ENCODE measurements at regions not wholly inside any gene's neighbourhood (a gene's known extent, or its start where the extent isn't known, plus 50 kb on each side); places are given as distances from the start of the nearest gene placed in this dataset.

DNA sequence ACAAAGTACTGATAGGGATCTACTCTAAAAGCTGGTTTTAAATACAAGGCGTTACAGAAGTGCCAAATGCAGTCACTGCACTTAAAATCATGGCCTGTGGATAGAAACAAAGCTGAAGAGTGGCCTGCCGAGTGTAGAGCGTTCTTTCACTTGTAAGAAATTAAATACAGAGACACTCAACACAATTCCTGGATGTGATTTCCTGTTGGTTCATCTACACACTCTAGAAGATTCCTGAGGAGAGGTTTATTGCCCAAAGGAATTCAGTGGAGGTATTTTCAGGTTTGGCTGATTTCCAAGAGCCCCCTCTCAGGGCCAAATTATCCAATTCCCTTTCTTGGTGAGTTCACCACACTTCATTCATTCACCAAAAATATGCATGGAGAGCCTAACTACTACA lies 200.3 kb upstream of the IL12A start:
- H3K36me3 Mint-ChIP-seq (ENCODE audit: low read depth) = no peaks in the 10 kb centered on the region
- no peak overlapping the region for H3K27ac Mint-ChIP-seq
- DNase-seq (no peak), ATAC-seq (no peak)
- peaks cover 38% of the 10 kb centered on the region for H3K27me3 Mint-ChIP-seq
- no peaks in the 10 kb centered on the region for H3K9me3 ChIP-seq (ENCODE audit: control insufficient read depth, low read length, poor library complexity, severe bottlenecking)
- no peak overlapping the region for H3K4me3 Mint-ChIP-seq
- H3K4me1 Mint-ChIP-seq = no peaks in the 10 kb centered on the region

GRCh38 chr3:159789017-159789416 lies 199.6 kb upstream of the IL12A start:
- Mint-ChIP-seq H3K4me1 (no peaks in the 10 kb centered on the region), H3K27ac (no peak overlapping the region), H3K27me3 (peaks cover 34% of the 10 kb centered on the region), H3K4me3 (no peak overlapping the region), H3K36me3 (ENCODE audit: low read depth) (no peaks in the 10 kb centered on the region)
- H3K9me3 ChIP-seq (ENCODE audit: control insufficient read depth, low read length, poor library complexity, severe bottlenecking) = no peaks in the 10 kb centered on the region
- no peak for ATAC-seq
- no peak for DNase-seq

DNA sequence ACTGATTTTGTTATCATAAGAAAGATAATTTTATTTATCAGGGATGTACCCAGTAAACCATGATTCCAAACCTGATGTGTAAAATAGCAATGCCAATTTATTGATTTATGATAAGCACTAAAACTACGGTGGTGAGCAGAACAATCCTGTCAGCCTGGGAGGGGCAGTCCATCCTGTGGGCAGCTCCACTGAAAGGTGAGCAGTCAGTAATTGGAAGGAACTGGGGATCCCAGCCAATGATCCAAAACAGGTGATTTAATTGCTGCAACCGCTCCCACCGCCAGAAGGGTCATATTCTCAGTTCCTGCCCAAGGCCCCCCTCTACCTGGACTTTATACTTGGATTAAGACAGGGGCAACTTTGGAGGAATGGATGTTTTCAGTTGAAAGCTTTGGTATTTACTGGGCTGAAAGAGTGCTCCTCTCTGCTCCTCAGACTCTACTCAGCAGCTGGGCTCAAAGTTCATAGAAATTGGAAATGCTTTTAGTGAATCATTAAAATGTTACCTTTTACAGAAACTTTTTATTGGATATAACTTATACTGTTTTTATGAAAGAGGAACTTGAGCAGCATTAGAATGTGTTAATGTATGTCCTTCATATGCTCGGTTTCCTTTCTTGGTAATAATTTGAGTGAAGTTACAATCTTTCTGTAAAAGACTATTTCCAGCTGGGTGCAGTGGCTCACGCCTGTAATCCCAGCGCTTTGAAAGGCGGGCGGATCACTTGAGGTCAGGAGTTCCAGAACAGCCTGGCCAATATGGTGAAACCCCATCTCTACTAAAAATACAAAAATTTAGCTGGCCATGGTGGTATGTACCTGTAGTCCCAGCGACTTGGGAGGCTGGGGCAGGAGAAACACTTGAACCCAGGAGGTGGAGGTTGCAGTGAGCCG lies 198.6 kb upstream of the IL12A start:
- H3K9me3 ChIP-seq (ENCODE audit: control insufficient read depth, low read length, poor library complexity, severe bottlenecking) = no peaks in the 10 kb centered on the region
- no peak overlapping the region for H3K27ac Mint-ChIP-seq
- H3K4me1 Mint-ChIP-seq = no peaks in the 10 kb centered on the region
- no peaks in the 10 kb centered on the region for H3K36me3 Mint-ChIP-seq (ENCODE audit: low read depth)
- H3K4me3 Mint-ChIP-seq = no peak overlapping the region
- no peak for DNase-seq
- H3K27me3 Mint-ChIP-seq = peaks cover 35% of the 10 kb centered on the region
- ATAC-seq = no peak

GRCh38 chr3:159791336-159791735 lies 197.3 kb upstream of the IL12A start:
- Mint-ChIP-seq H3K36me3 (ENCODE audit: low read depth) (no peaks in the 10 kb centered on the region), H3K4me3 (no peak overlapping the region), H3K27ac (no peak overlapping the region), H3K27me3 (peaks cover 42% of the 10 kb centered on the region), H3K4me1 (no peaks in the 10 kb centered on the region)
- ATAC-seq = no peak
- no peaks in the 10 kb centered on the region for H3K9me3 ChIP-seq (ENCODE audit: control insufficient read depth, low read length, poor library complexity, severe bottlenecking)
- DNase-seq = no peak

DNA sequence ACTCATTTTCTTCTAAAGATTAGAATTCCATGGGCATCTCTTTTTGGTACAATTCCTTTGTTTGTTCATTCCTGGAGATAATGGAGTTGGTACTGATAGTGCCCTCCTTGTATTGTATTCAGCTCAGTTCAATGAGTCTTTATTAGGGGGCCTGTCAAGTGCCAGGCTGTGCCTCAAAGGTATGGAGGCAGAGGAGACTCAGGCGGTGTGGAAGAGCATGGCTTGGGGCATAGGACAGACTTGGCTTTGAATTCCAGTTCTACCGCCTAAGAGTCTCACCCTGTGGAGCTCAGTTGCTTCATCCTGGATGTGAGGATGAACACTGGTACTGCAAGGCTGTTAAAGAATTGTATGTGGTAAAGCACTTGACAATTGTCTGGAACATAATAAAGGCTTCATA lies 196.6 kb upstream of the IL12A start:
- DNase-seq (no peak), ATAC-seq (no peak)
- Mint-ChIP-seq H3K36me3 (ENCODE audit: low read depth) (no peaks in the 10 kb centered on the region), H3K27ac (no peak overlapping the region), H3K4me3 (no peak overlapping the region), H3K4me1 (no peaks in the 10 kb centered on the region), H3K27me3 (peaks cover 42% of the 10 kb centered on the region)
- no peaks in the 10 kb centered on the region for H3K9me3 ChIP-seq (ENCODE audit: control insufficient read depth, low read length, poor library complexity, severe bottlenecking)

DNA sequence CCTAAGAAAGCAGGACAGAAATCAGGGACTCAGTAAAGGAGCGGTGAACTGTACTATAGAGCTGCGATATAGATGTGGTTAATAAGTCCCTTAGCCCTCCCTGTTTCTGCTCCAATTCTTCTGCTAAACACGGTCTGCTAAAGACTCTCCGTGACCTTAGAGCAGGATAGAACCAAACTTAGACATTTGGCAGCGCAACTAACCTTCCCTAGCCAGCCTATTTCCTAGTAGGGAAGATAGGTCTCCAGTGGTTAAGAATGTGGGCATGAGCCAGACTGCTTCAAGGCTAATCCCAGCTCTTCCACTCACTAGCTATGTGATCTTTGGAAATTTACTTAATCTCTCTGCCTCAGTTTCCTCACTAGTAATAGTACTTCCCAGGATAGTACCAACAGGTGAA lies 193.6 kb upstream of the IL12A start:
- ATAC-seq (no peak), DNase-seq (no peak)
- H3K9me3 ChIP-seq (ENCODE audit: control insufficient read depth, low read length, poor library complexity, severe bottlenecking) = no peaks in the 10 kb centered on the region
- no peak overlapping the region for H3K4me3 Mint-ChIP-seq
- no peaks in the 10 kb centered on the region for H3K36me3 Mint-ChIP-seq (ENCODE audit: low read depth)
- peaks cover 53% of the 10 kb centered on the region for H3K27me3 Mint-ChIP-seq
- H3K4me1 Mint-ChIP-seq = no peaks in the 10 kb centered on the region
- H3K27ac Mint-ChIP-seq = no peak overlapping the region

- ATAC-seq = no peak
- Mint-ChIP-seq H3K27me3 (peaks cover 59% of the 10 kb centered on the region), H3K4me3 (no peak overlapping the region), H3K27ac (no peak overlapping the region), H3K4me1 (no peaks in the 10 kb centered on the region), H3K36me3 (ENCODE audit: low read depth) (no peaks in the 10 kb centered on the region)
- H3K9me3 ChIP-seq (ENCODE audit: control insufficient read depth, low read length, poor library complexity, severe bottlenecking) = no peaks in the 10 kb centered on the region
- no peak for DNase-seq
Observed at GRCh38 chr3:159795681-159796175, 192.9 kb upstream of the IL12A start.

DNA sequence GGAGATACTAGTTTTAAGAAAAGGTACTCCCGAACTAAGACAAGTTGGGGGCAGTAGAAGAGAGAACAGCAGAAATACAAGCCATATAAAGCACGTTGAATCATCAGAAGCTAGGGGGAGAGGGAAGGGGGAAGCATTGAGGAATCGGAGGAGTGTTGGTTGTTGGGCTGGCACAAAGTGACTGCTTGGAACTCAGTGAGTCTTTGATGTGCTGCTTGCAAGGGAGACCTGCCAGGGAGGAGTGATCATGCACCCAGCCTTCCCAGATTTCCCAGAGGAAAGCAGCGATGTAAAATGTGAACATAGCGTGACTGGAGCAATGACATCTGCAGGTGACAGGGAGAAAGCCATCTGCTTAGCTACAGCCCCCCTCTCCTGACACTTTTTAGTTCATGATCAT lies 192.4 kb upstream of the IL12A start:
- no peaks in the 10 kb centered on the region for H3K36me3 Mint-ChIP-seq (ENCODE audit: low read depth)
- H3K4me3 Mint-ChIP-seq = no peak overlapping the region

DNA sequence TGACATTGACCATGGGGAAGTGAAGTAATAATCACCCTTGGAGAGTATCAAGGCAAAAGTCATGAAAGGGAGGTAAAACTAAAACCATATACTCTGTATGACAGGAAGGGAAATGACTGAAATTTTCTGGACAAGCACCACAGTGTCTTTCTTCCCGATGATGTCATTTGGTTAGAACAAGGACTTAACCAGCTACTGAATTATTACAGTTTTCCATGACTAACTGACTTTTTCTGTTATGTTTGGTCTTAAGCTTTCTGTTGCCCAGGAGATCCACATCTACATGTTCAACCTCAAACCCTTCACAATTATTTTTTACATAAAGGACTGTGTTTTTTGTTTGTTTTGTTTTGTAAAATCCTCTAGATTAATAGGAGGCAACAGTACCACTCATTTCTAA lies 191.9 kb upstream of the IL12A start:
- no peaks in the 10 kb centered on the region for H3K4me1 Mint-ChIP-seq
- ATAC-seq (no peak), DNase-seq (no peak)
- H3K36me3 Mint-ChIP-seq (ENCODE audit: low read depth) = no peaks in the 10 kb centered on the region
- no peaks in the 10 kb centered on the region for H3K9me3 ChIP-seq (ENCODE audit: control insufficient read depth, low read length, poor library complexity, severe bottlenecking)
- H3K27ac Mint-ChIP-seq = no peak overlapping the region
- no peak overlapping the region for H3K4me3 Mint-ChIP-seq
- peaks cover 59% of the 10 kb centered on the region for H3K27me3 Mint-ChIP-seq

More for the DNA sequence above, 192.4 kb upstream of the IL12A start:
- DNase-seq (no peak), ATAC-seq (no peak)
- no peaks in the 10 kb centered on the region for H3K9me3 ChIP-seq (ENCODE audit: control insufficient read depth, low read length, poor library complexity, severe bottlenecking)
- Mint-ChIP-seq H3K27ac (no peak overlapping the region), H3K4me1 (no peaks in the 10 kb centered on the region), H3K27me3 (peaks cover 59% of the 10 kb centered on the region)

DNA sequence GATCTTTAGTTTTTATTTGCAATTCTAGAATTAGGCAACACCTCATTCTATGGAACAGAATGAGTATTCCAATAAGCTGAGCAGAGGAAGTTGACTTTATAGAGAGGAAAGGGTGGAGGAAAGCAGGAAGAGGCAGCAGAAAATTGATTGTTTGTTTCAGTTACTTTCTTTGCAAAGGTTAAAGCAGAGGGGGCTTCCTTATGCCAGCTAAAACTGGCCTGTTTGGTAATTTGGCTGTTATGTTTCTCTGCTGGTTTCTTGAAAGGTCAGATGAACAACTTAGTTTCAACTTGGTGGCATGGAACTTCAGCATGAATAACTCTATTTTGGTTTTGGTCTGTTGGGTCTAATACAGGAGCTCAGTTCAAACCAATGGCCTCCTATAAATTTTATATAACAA lies 190.9 kb upstream of the IL12A start:
- Mint-ChIP-seq H3K27ac (no peak overlapping the region), H3K4me3 (no peak overlapping the region), H3K36me3 (ENCODE audit: low read depth) (no peaks in the 10 kb centered on the region), H3K27me3 (peaks cover 57% of the 10 kb centered on the region), H3K4me1 (no peaks in the 10 kb centered on the region)
- no peak for DNase-seq
- ATAC-seq = no peak
- H3K9me3 ChIP-seq (ENCODE audit: control insufficient read depth, low read length, poor library complexity, severe bottlenecking) = no peaks in the 10 kb centered on the region

DNA sequence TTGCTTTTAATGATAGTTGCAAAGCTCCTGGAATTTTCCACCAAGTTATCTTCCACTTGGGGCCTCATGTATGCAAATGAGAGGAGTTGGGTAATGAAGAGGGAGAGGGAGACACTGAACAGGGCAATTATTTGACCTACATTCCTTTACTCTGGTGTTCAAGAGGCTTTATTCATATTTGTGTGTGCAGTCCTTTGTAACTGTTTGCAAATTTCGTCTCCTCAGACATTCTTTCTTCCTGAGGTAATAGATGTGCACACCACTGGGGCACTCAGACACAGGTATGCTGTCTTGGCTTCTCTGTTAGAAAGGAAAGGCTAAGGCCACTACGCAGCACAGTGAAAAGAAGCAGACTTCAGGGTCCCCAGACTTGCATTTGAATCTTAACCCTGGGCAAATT lies 189.7 kb upstream of the IL12A start:
- H3K4me1 Mint-ChIP-seq = no peaks in the 10 kb centered on the region

DNA sequence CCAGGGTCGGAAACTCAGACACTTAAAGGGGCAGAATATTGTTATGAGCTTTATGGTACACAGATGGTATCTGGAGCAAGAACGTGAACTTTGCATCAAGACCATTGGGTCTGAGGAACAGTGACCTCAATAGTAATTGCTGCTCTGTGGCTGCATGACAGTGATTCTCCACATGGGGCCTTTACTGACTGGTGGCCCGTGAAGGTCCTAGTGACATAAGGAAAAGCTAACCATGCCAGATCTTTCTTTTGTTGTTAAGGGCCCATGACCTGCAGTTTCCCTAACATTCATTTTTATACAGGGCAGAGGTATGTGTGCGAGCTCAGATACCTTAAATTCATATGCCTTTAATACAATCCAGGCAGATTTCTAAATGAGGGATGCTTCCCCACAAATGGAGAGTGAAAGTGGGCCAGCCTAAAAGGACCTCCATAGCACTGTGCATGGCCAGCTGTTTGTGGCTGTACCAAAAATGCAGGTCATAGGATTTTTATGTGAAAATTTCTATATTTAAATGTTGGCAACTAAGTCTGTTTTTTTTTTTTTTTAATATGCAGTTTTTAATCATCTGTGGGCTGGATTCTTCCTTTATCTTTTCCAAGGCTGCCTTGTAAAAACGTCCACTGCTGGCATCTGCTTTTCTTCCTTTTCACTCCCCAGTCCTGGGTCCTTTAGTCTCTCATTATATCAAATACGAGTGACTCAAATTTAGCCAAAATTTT lies 188.0 kb upstream of the IL12A start:
- ATAC-seq (no peak), DNase-seq (no peak)
- no peak overlapping the region for H3K4me3 Mint-ChIP-seq
- no peak overlapping the region for H3K27ac Mint-ChIP-seq
- H3K4me1 Mint-ChIP-seq = no peaks in the 10 kb centered on the region
- H3K36me3 Mint-ChIP-seq (ENCODE audit: low read depth) = no peaks in the 10 kb centered on the region
- H3K27me3 Mint-ChIP-seq = peaks cover 43% of the 10 kb centered on the region
- no peaks in the 10 kb centered on the region for H3K9me3 ChIP-seq (ENCODE audit: control insufficient read depth, low read length, poor library complexity, severe bottlenecking)

More for the DNA sequence above, 189.7 kb upstream of the IL12A start:
- Mint-ChIP-seq H3K27ac (no peak overlapping the region), H3K36me3 (ENCODE audit: low read depth) (no peaks in the 10 kb centered on the region), H3K27me3 (peaks cover 55% of the 10 kb centered on the region), H3K4me3 (no peak overlapping the region)
- H3K9me3 ChIP-seq (ENCODE audit: control insufficient read depth, low read length, poor library complexity, severe bottlenecking) = no peaks in the 10 kb centered on the region
- ATAC-seq (no peak), DNase-seq (no peak)

GRCh38 chr3:159802864-159803263 lies 185.8 kb upstream of the IL12A start:
- ATAC-seq (no peak), DNase-seq (no peak)
- Mint-ChIP-seq H3K27ac (no peak overlapping the region), H3K27me3 (peaks cover 44% of the 10 kb centered on the region), H3K4me1 (no peaks in the 10 kb centered on the region), H3K4me3 (no peak overlapping the region), H3K36me3 (ENCODE audit: low read depth) (no peaks in the 10 kb centered on the region)
- no peaks in the 10 kb centered on the region for H3K9me3 ChIP-seq (ENCODE audit: control insufficient read depth, low read length, poor library complexity, severe bottlenecking)
